ACC112 (cell line): ENCODE measurements at regions not wholly inside any gene's neighbourhood (a gene's known extent, or its start where the extent isn't known, plus 50 kb on each side); places are given as distances from the start of the nearest gene placed in this dataset.

Source experiments
- H2AFZ ChIP-seq: fragments of 200-600 bp; sonication (generic); one replicate; pipeline ENCODE4 v1.6.0; 2017; ENCODE audit warnings: antibody characterized with exemption, low read length; ENCODE audit not compliant: unreplicated experiment
- H3K27ac ChIP-seq: fragments of 200-600 bp; sonication (generic); 2 replicates; pipeline ENCODE4 v1.5.1; 2014; ENCODE audit warnings: low read depth, mild to moderate bottlenecking, antibody characterized with exemption, low read length, moderate library complexity
- H3K27me3 ChIP-seq: fragments of 200-600 bp; sonication (generic); 2 replicates; pipeline ENCODE4 v1.6.1; 2014; ENCODE audit warnings: mild to moderate bottlenecking, antibody characterized with exemption, low read length, moderate library complexity, mixed read lengths; ENCODE audit not compliant: insufficient read depth
- H3K36me3 ChIP-seq: fragments of 200-600 bp; sonication (generic); 2 replicates; pipeline ENCODE4 v1.6.1; 2016; ENCODE audit warnings: mild to moderate bottlenecking, antibody characterized with exemption, low read length, moderate library complexity, mixed read lengths; ENCODE audit not compliant: insufficient read depth
- H3K4me1 ChIP-seq: fragments of 200-600 bp; sonication (generic); one replicate; pipeline ENCODE4 v1.6.1; 2016; ENCODE audit warnings: low read length, mixed read lengths; ENCODE audit not compliant: insufficient read depth, unreplicated experiment, control insufficient read depth
- H3K4me3 ChIP-seq: fragments of 200-600 bp; sonication (generic); 2 replicates; pipeline ENCODE4 v1.5.1; 2014; ENCODE audit warnings: mild to moderate bottlenecking, low read depth, low read length
- H3K79me2 ChIP-seq: fragments of 200-600 bp; sonication (generic); one replicate; pipeline ENCODE4 v1.6.0; 2016; ENCODE audit warnings: low read length; ENCODE audit not compliant: control insufficient read depth, unreplicated experiment, insufficient read depth

- Histone ChIP-seq H3K4me1 (peaks cover 6% of the 10 kb centered on the region), H3K79me2 (no peaks in the 10 kb centered on the region), H2AFZ (no peak overlapping the region), H3K27ac (no peak overlapping the region), H3K4me3 (no peak overlapping the region), H3K27me3 (no peaks in the 10 kb centered on the region), H3K36me3 (no peaks in the 10 kb centered on the region)
Measured at GRCh38 chr18:39618265-39619003, 2052.8 kb upstream of the CELF4 start.

GRCh38 chr18:39611381-39612100 is 2045.9 kb upstream of the CELF4 start:
- no peak overlapping the region for H2AFZ ChIP-seq
- H3K27ac ChIP-seq, result no peak overlapping the region

GRCh38 chr18:39607034-39607433 is 2041.4 kb upstream of the CELF4 start:
- Histone ChIP-seq H3K79me2 (no peaks in the 10 kb centered on the region), H3K4me1 (peaks cover 24% of the 10 kb centered on the region), H3K36me3 (no peaks in the 10 kb centered on the region), H3K4me3 (no peak overlapping the region), H3K27me3 (no peaks in the 10 kb centered on the region), H3K27ac (no peak overlapping the region), H2AFZ (no peak overlapping the region)

More at GRCh38 chr18:39611381-39612100, 2045.9 kb upstream of the CELF4 start:
- Histone ChIP-seq H3K27me3 (no peaks in the 10 kb centered on the region), H3K4me1 (peaks cover 15% of the 10 kb centered on the region), H3K36me3 (no peaks in the 10 kb centered on the region), H3K79me2 (no peaks in the 10 kb centered on the region), H3K4me3 (no peak overlapping the region)

GRCh38 chr18:39604836-39605235 is 2039.2 kb upstream of the CELF4 start:
- no peaks in the 10 kb centered on the region for H3K36me3 ChIP-seq
- no peaks in the 10 kb centered on the region for H3K27me3 ChIP-seq
- peak overlapping the region; percentile 18 for H2AFZ ChIP-seq
- H3K4me1 ChIP-seq, result peaks cover 11% of the 10 kb centered on the region
- H3K27ac ChIP-seq, result 0 out of 2 replicates have a peak overlapping the region, but pooled peaks have one; percentile 15
- no peak overlapping the region for H3K4me3 ChIP-seq
- H3K79me2 ChIP-seq, result no peaks in the 10 kb centered on the region

GRCh38 chr18:39602131-39602530 is 2036.5 kb upstream of the CELF4 start:
- H2AFZ ChIP-seq, result no peak overlapping the region
- no peaks in the 10 kb centered on the region for H3K27me3 ChIP-seq
- H3K36me3 ChIP-seq, result no peaks in the 10 kb centered on the region
- H3K79me2 ChIP-seq, result no peaks in the 10 kb centered on the region
- H3K27ac ChIP-seq, result no peak overlapping the region
- H3K4me1 ChIP-seq, result peaks cover 11% of the 10 kb centered on the region
- no peak overlapping the region for H3K4me3 ChIP-seq

- no peak overlapping the region for H3K27ac ChIP-seq
Measured at GRCh38 chr18:39600894-39601293, 2035.3 kb upstream of the CELF4 start.

GRCh38 chr18:39599251-39599650 is 2033.7 kb upstream of the CELF4 start:
- H3K27me3 ChIP-seq, result no peaks in the 10 kb centered on the region
- no peak overlapping the region for H2AFZ ChIP-seq
- no peak overlapping the region for H3K4me3 ChIP-seq
- H3K27ac ChIP-seq, result no peak overlapping the region
- H3K36me3 ChIP-seq, result no peaks in the 10 kb centered on the region
- H3K79me2 ChIP-seq, result no peaks in the 10 kb centered on the region
- H3K4me1 ChIP-seq, result peaks cover under 1% of the 10 kb centered on the region

More at GRCh38 chr18:39600894-39601293, 2035.3 kb upstream of the CELF4 start:
- Histone ChIP-seq H3K79me2 (no peaks in the 10 kb centered on the region), H3K4me1 (peaks cover 11% of the 10 kb centered on the region), H3K27me3 (no peaks in the 10 kb centered on the region), H3K36me3 (no peaks in the 10 kb centered on the region), H2AFZ (no peak overlapping the region), H3K4me3 (no peak overlapping the region)

GRCh38 chr18:39596891-39597290 is 2031.3 kb upstream of the CELF4 start:
- Histone ChIP-seq H3K36me3 (no peaks in the 10 kb centered on the region), H3K27me3 (no peaks in the 10 kb centered on the region), H2AFZ (no peak overlapping the region), H3K4me3 (no peak overlapping the region), H3K27ac (no peak overlapping the region), H3K79me2 (no peaks in the 10 kb centered on the region), H3K4me1 (no peaks in the 10 kb centered on the region)

- Histone ChIP-seq H3K27ac (no peak overlapping the region), H2AFZ (no peak overlapping the region), H3K27me3 (no peaks in the 10 kb centered on the region), H3K4me1 (no peaks in the 10 kb centered on the region), H3K79me2 (no peaks in the 10 kb centered on the region), H3K36me3 (no peaks in the 10 kb centered on the region), H3K4me3 (no peak overlapping the region)
Measured at GRCh38 chr18:39596221-39596620, 2030.6 kb upstream of the CELF4 start.

- Histone ChIP-seq H3K27ac (no peak overlapping the region), H3K4me3 (no peak overlapping the region), H3K27me3 (no peaks in the 10 kb centered on the region), H2AFZ (no peak overlapping the region), H3K4me1 (no peaks in the 10 kb centered on the region), H3K79me2 (no peaks in the 10 kb centered on the region), H3K36me3 (no peaks in the 10 kb centered on the region)
Measured at GRCh38 chr18:39594206-39594605, 2028.6 kb upstream of the CELF4 start.

GRCh38 chr18:39591649-39592048 is 2026.1 kb upstream of the CELF4 start:
- no peak overlapping the region for H2AFZ ChIP-seq
- no peaks in the 10 kb centered on the region for H3K36me3 ChIP-seq
- no peaks in the 10 kb centered on the region for H3K79me2 ChIP-seq
- H3K4me3 ChIP-seq, result no peak overlapping the region
- no peaks in the 10 kb centered on the region for H3K27me3 ChIP-seq
- H3K27ac ChIP-seq, result no peak overlapping the region
- no peaks in the 10 kb centered on the region for H3K4me1 ChIP-seq
